ENCODE measurements at regions not wholly inside any gene's neighbourhood (a gene's known extent, or its start where the extent isn't known, plus 50 kb on each side); places are given as distances from the start of the nearest gene placed in this dataset.

- no peaks in the 10 kb centered on the region for H4K20me1 ChIP-seq (ENCODE audit: insufficient read depth, low read length)
- no peak overlapping the region for H3K4me3 ChIP-seq (replicated peaks in 1 of 3; ENCODE audit: low read depth in 2 of 3, low read length in 3 of 3)
- H3K79me2 ChIP-seq (ENCODE audit: insufficient read depth, low read length) = no peaks in the 10 kb centered on the region
- Mint-ChIP-seq H3K4me3 (no peak overlapping the region), H3K9me3 (peaks cover 0 to 4% (median 0%) of the 10 kb centered on the region in 7 donors), H3K4me1 (peaks cover 77% of the 10 kb centered on the region), H3K27me3 (ENCODE audit: low read depth in 3 of 3) (peaks cover 0 to 2% (median 0%) of the 10 kb centered on the region in 3 donors), H3K36me3 (no peaks in the 10 kb centered on the region), H3K27ac (peak overlapping the region in 1 of 7 donors; percentile 84)
- intact Hi-C loops (cut with micrococcal nuclease) = loop anchor here in 1 of 2 donors (5.0 to 10.0 kb wide), 2 partner anchors 187 to 385 kb away; partner anchors contain the start of gene KLF4
- H3K9ac ChIP-seq (ENCODE audit: insufficient read depth, low read length, poor library complexity, severe bottlenecking) = no peak overlapping the region
- no peaks in the 10 kb centered on the region for H3K9me3 ChIP-seq (replicated peaks in 1 of 2; ENCODE audit: control insufficient read depth in 1 of 2, insufficient read depth in 1 of 2, low read length in 2 of 2)
- no peak overlapping the region for H3K4me2 ChIP-seq (replicated peaks; ENCODE audit: extremely low read depth, low read length, poor library complexity, severe bottlenecking)
- H3K36me3 ChIP-seq (replicated peaks in 1 of 2; ENCODE audit: control insufficient read depth in 1 of 2, insufficient read depth in 2 of 2, low read length in 2 of 2) = no peaks in the 10 kb centered on the region
- H2AFZ ChIP-seq (ENCODE audit: insufficient read depth, low read depth, low read length, poor library complexity, severe bottlenecking) = no peak overlapping the region
- TF ChIP-seq, protein P1, sequence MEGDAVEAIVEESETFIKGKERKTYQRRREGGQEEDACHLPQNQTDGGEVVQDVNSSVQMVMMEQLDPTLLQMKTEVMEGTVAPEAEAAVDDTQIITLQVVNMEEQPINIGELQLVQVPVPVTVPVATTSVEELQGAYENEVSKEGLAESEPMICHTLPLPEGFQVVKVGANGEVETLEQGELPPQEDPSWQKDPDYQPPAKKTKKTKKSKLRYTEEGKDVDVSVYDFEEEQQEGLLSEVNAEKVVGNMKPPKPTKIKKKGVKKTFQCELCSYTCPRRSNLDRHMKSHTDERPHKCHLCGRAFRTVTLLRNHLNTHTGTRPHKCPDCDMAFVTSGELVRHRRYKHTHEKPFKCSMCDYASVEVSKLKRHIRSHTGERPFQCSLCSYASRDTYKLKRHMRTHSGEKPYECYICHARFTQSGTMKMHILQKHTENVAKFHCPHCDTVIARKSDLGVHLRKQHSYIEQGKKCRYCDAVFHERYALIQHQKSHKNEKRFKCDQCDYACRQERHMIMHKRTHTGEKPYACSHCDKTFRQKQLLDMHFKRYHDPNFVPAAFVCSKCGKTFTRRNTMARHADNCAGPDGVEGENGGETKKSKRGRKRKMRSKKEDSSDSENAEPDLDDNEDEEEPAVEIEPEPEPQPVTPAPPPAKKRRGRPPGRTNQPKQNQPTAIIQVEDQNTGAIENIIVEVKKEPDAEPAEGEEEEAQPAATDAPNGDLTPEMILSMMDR (IDR thresholded peaks at IDR 0.05) = no peak
- peak overlapping the region in 1 of 2 donors; percentile 39 for H3K27ac ChIP-seq (ENCODE audit: low read depth in 1 of 2, low read length in 2 of 2)
- DNase-seq = no peak
- H3K4me1 ChIP-seq (ENCODE audit: control insufficient read depth in 1 of 2, insufficient read depth in 2 of 2, low read length in 2 of 2) = peaks cover 75 to 86% of the 10 kb centered on the region in 2 donors
- no peaks in the 10 kb centered on the region for H3K27me3 ChIP-seq (ENCODE audit: control insufficient read depth in 2 of 2, insufficient read depth in 2 of 2, low read length in 2 of 2)
- WGBS (ENCODE audit: insufficient coverage) = 97% methylated on average over 4 of the region's 6 CpGs
These were observed 380.7 kb upstream of the KLF4 start for GRCh38 chr9:107870221-107870620.

DNA sequence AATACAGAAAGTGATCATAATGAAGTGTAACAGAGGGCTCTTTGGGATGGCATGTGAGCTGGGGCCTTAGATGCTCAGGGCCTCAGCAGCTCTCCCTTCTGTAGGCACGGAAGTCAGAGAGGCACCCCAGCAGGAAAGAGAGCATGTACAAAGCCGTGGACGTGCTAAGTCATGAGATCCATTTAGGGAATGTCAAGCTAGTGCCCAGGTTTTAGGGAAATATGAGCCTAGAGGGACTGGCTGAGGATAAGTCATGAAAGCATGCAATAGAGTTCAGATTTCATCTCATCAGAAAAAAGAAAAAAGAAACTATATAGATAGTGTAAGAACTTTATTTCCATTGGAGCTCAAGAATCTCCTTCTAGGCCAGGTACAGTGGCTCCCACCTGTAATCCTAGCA lies 379.5 kb upstream of the KLF4 start:
- intact Hi-C loops (cut with micrococcal nuclease) = no loop called here
- H3K27me3 ChIP-seq (ENCODE audit: control insufficient read depth in 2 of 2, insufficient read depth in 2 of 2, low read length in 2 of 2) = no peaks in the 10 kb centered on the region
- H3K9ac ChIP-seq (ENCODE audit: insufficient read depth, low read length, poor library complexity, severe bottlenecking) = no peak overlapping the region
- H3K4me2 ChIP-seq (replicated peaks; ENCODE audit: extremely low read depth, low read length, poor library complexity, severe bottlenecking) = no peak overlapping the region
- peak overlapping the region in 1 of 3 experiments; percentile 42 for H3K4me3 ChIP-seq (replicated peaks in 1 of 3; ENCODE audit: low read depth in 2 of 3, low read length in 3 of 3)
- H3K27ac Mint-ChIP-seq = peak overlapping the region; percentile 80 to 90 (median 85)
- H3K4me3 Mint-ChIP-seq = no peak overlapping the region
- DNase-seq = no peak
- H3K79me2 ChIP-seq (ENCODE audit: insufficient read depth, low read length) = no peaks in the 10 kb centered on the region
- H3K9me3 Mint-ChIP-seq = peaks cover 0 to 4% (median 0%) of the 10 kb centered on the region in 7 donors
- H3K27me3 Mint-ChIP-seq (ENCODE audit: low read depth in 3 of 3) = peaks cover 0 to 2% (median 0%) of the 10 kb centered on the region in 3 donors
- peaks cover 77% of the 10 kb centered on the region for H3K4me1 Mint-ChIP-seq
- peaks cover 75 to 86% of the 10 kb centered on the region in 2 donors for H3K4me1 ChIP-seq (ENCODE audit: control insufficient read depth in 1 of 2, insufficient read depth in 2 of 2, low read length in 2 of 2)
- no peaks in the 10 kb centered on the region for H3K36me3 ChIP-seq (replicated peaks in 1 of 2; ENCODE audit: control insufficient read depth in 1 of 2, insufficient read depth in 2 of 2, low read length in 2 of 2)
- H4K20me1 ChIP-seq (ENCODE audit: insufficient read depth, low read length) = no peaks in the 10 kb centered on the region
- 80% methylated on average over 3 of the region's 3 CpGs for WGBS (ENCODE audit: insufficient coverage)
- H3K27ac ChIP-seq (ENCODE audit: low read depth in 1 of 2, low read length in 2 of 2) = peak overlapping the region; percentile 73 to 75
- no peak overlapping the region for H2AFZ ChIP-seq (ENCODE audit: insufficient read depth, low read depth, low read length, poor library complexity, severe bottlenecking)
- TF ChIP-seq, protein P1 (IDR thresholded peaks at IDR 0.05) = no peak
- no peaks in the 10 kb centered on the region for H3K36me3 Mint-ChIP-seq
- no peaks in the 10 kb centered on the region for H3K9me3 ChIP-seq (replicated peaks in 1 of 2; ENCODE audit: control insufficient read depth in 1 of 2, insufficient read depth in 1 of 2, low read length in 2 of 2)

Measured in CD14-positive monocyte (primary cell).